Anterior cingulate cortex (tissue), 58 donors: ENCODE measurements at regions not wholly inside any gene's neighbourhood (a gene's known extent, or its start where the extent isn't known, plus 50 kb on each side); places are given as distances from the start of the nearest gene placed in this dataset.
"Not testable (repeated sequence)": the region's sequence is repeated elsewhere in the genome, so short reads cannot be mapped to it uniquely, and the experiment has no call there.

Experiments used
- DNase-seq, 58 donors: peaks; one replicate each; lab custom pipeline; 2025; lab: John Stamatoyannopoulos, UW

- DNase-seq = no peak
These were observed 1311.5 kb upstream of the GJE1 start for GRCh38 chr6:140821196-140821595.

- no peak for DNase-seq
These were observed 1315.5 kb upstream of the GJE1 start for GRCh38 chr6:140817176-140817575.

GRCh38 chr6:140816681-140817080, 1316.0 kb upstream of the GJE1 start:
- no peak for DNase-seq

- no peak for DNase-seq
These were observed 1320.1 kb upstream of the GJE1 start for GRCh38 chr6:140812636-140813035.

- DNase-seq = no peak
These were observed 1321.1 kb upstream of the GJE1 start for GRCh38 chr6:140811642-140812041.

GRCh38 chr6:140809694-140810101, 1323.0 kb upstream of the GJE1 start:
- DNase-seq = no peak

- no peak for DNase-seq
These were observed 1326.3 kb upstream of the GJE1 start for GRCh38 chr6:140806431-140806830.

GRCh38 chr6:140794544-140794943, 1338.2 kb upstream of the GJE1 start:
- no peak for DNase-seq

GRCh38 chr6:140790109-140790508, 1342.6 kb upstream of the GJE1 start:
- no peak for DNase-seq

GRCh38 chr6:140789466-140789865, 1343.3 kb upstream of the GJE1 start:
- DNase-seq = no peak

- DNase-seq = no peak
These were observed 1346.8 kb upstream of the GJE1 start for GRCh38 chr6:140785926-140786325.

- DNase-seq = no peak
These were observed 1348.2 kb upstream of the GJE1 start for GRCh38 chr6:140784573-140784972.

GRCh38 chr6:140783504-140783903, 1349.2 kb upstream of the GJE1 start:
- not testable (repeated sequence) for DNase-seq

GRCh38 chr6:140782941-140783340, 1349.8 kb upstream of the GJE1 start:
- no peak for DNase-seq

- no peak for DNase-seq
These were observed 1352.6 kb upstream of the GJE1 start for GRCh38 chr6:140779991-140780596.

- no peak for DNase-seq
These were observed 1353.4 kb upstream of the GJE1 start for GRCh38 chr6:140779341-140779740.

- no peak for DNase-seq
These were observed 1354.9 kb upstream of the GJE1 start for GRCh38 chr6:140777780-140778179.

- no peak for DNase-seq
These were observed 1357.7 kb upstream of the GJE1 start for GRCh38 chr6:140775061-140775460.

- DNase-seq = peak in 3 of 58 donors; percentile 1 to 16 (median 12)
These were observed 1358.6 kb upstream of the GJE1 start for GRCh38 chr6:140774080-140774505.

- no peak for DNase-seq
These were observed 1359.4 kb upstream of the GJE1 start for GRCh38 chr6:140773276-140773675.

GRCh38 chr6:140772576-140772975, 1360.1 kb upstream of the GJE1 start:
- no peak for DNase-seq

- no peak for DNase-seq
These were observed 1364.6 kb upstream of the GJE1 start for GRCh38 chr6:140768133-140768532.

- no peak for DNase-seq
These were observed 1365.7 kb upstream of the GJE1 start for GRCh38 chr6:140766999-140767398.
